ENCODE measurements at regions not wholly inside any gene's neighbourhood (a gene's known extent, or its start where the extent isn't known, plus 50 kb on each side); places are given as distances from the start of the nearest gene placed in this dataset.

DNA sequence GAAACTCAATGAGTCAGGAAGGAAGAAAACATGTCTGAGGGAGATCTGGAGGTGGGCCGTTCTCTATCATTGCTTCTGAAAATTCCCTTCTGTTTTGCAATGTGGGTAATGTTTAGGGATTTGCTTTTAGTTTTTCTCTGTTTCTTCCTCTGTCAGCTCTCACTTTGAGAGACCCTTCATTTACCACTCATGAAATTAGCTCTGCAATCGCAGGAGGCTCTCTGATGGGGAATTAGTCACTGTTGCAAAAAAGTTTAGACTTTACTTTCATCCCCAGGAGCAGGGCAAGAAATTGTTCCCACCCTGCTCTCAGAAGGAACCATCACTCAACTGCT, 80.0 kb upstream of the MAP4K3 start:
- Histone ChIP-seq H3K9me3 (ENCODE audit: control insufficient read depth in 4 of 4, low read length in 3 of 4) (peaks cover 0 to 5% (median 4%) of the 10 kb centered on the region in 4 donors), H3K4me3 (ENCODE audit: low read depth in 1 of 3, low read length in 3 of 3) (no peak overlapping the region), H3K36me3 (ENCODE audit: control insufficient read depth in 4 of 4, insufficient read depth in 3 of 4, low read depth in 1 of 4, low read length in 3 of 4) (peaks cover 0 to 2% (median 0%) of the 10 kb centered on the region in 4 donors), H3K4me1 (ENCODE audit: control insufficient read depth in 4 of 4, insufficient read depth in 4 of 4, low read length in 3 of 4) (peaks cover 6 to 46% (median 38%) of the 10 kb centered on the region in 4 donors), H3K27me3 (ENCODE audit: control insufficient read depth in 4 of 4, insufficient read depth in 4 of 4, low read length in 3 of 4) (no peaks in the 10 kb centered on the region), H3K27ac (ENCODE audit: low read depth in 1 of 2, low read length in 2 of 2) (no peak overlapping the region), H3K9ac (ENCODE audit: low read depth in 1 of 2, low read length in 2 of 2) (no peak overlapping the region)
- TF ChIP-seq RXRA (IDR thresholded peaks at IDR 0.05) (no peak), YY1 (IDR thresholded peaks at IDR 0.05) (no peak), JUND (IDR thresholded peaks at IDR 0.05) (no peak), NR2F2 (IDR thresholded peaks at IDR 0.05) (no peak), RAD21 (IDR thresholded peaks at IDR 0.05) (no peak), FOXA1 (IDR thresholded peaks at IDR 0.05) (no peak), FOXA2 (IDR thresholded peaks at IDR 0.05) (no peak), TAF1 (conservative IDR thresholded peaks at IDR 0.05) (no peak), HNF4G (IDR thresholded peaks at IDR 0.05) (no peak), SP1 (IDR thresholded peaks at IDR 0.05) (no peak), GABPA (IDR thresholded peaks at IDR 0.05 in 1 of 2, conservative IDR thresholded peaks at IDR 0.05 in 1 of 2) (no peak), HNF4A (conservative IDR thresholded peaks at IDR 0.05) (no peak), EGR1 (IDR thresholded peaks at IDR 0.05; ENCODE audit: low read depth in 2 of 2) (no peak)
- TF ChIP-seq, protein P1, sequence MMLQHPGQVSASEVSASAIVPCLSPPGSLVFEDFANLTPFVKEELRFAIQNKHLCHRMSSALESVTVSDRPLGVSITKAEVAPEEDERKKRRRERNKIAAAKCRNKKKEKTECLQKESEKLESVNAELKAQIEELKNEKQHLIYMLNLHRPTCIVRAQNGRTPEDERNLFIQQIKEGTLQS (IDR thresholded peaks at IDR 0.05), result no peak
- TF ChIP-seq, protein P2, sequence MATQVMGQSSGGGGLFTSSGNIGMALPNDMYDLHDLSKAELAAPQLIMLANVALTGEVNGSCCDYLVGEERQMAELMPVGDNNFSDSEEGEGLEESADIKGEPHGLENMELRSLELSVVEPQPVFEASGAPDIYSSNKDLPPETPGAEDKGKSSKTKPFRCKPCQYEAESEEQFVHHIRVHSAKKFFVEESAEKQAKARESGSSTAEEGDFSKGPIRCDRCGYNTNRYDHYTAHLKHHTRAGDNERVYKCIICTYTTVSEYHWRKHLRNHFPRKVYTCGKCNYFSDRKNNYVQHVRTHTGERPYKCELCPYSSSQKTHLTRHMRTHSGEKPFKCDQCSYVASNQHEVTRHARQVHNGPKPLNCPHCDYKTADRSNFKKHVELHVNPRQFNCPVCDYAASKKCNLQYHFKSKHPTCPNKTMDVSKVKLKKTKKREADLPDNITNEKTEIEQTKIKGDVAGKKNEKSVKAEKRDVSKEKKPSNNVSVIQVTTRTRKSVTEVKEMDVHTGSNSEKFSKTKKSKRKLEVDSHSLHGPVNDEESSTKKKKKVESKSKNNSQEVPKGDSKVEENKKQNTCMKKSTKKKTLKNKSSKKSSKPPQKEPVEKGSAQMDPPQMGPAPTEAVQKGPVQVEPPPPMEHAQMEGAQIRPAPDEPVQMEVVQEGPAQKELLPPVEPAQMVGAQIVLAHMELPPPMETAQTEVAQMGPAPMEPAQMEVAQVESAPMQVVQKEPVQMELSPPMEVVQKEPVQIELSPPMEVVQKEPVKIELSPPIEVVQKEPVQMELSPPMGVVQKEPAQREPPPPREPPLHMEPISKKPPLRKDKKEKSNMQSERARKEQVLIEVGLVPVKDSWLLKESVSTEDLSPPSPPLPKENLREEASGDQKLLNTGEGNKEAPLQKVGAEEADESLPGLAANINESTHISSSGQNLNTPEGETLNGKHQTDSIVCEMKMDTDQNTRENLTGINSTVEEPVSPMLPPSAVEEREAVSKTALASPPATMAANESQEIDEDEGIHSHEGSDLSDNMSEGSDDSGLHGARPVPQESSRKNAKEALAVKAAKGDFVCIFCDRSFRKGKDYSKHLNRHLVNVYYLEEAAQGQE (IDR thresholded peaks at IDR 0.05), result no peak
- TF ChIP-seq, protein P3, sequence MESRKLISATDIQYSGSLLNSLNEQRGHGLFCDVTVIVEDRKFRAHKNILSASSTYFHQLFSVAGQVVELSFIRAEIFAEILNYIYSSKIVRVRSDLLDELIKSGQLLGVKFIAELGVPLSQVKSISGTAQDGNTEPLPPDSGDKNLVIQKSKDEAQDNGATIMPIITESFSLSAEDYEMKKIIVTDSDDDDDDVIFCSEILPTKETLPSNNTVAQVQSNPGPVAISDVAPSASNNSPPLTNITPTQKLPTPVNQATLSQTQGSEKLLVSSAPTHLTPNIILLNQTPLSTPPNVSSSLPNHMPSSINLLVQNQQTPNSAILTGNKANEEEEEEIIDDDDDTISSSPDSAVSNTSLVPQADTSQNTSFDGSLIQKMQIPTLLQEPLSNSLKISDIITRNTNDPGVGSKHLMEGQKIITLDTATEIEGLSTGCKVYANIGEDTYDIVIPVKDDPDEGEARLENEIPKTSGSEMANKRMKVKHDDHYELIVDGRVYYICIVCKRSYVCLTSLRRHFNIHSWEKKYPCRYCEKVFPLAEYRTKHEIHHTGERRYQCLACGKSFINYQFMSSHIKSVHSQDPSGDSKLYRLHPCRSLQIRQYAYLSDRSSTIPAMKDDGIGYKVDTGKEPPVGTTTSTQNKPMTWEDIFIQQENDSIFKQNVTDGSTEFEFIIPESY (IDR thresholded peaks at IDR 0.05), result no peak
- TF ChIP-seq, protein P4, sequence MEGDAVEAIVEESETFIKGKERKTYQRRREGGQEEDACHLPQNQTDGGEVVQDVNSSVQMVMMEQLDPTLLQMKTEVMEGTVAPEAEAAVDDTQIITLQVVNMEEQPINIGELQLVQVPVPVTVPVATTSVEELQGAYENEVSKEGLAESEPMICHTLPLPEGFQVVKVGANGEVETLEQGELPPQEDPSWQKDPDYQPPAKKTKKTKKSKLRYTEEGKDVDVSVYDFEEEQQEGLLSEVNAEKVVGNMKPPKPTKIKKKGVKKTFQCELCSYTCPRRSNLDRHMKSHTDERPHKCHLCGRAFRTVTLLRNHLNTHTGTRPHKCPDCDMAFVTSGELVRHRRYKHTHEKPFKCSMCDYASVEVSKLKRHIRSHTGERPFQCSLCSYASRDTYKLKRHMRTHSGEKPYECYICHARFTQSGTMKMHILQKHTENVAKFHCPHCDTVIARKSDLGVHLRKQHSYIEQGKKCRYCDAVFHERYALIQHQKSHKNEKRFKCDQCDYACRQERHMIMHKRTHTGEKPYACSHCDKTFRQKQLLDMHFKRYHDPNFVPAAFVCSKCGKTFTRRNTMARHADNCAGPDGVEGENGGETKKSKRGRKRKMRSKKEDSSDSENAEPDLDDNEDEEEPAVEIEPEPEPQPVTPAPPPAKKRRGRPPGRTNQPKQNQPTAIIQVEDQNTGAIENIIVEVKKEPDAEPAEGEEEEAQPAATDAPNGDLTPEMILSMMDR (IDR thresholded peaks at IDR 0.05; ENCODE audit: low read depth, low read length, missing input control), result no peak
- TF ChIP-seq, protein P5, sequence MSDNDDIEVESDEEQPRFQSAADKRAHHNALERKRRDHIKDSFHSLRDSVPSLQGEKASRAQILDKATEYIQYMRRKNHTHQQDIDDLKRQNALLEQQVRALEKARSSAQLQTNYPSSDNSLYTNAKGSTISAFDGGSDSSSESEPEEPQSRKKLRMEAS (IDR thresholded peaks at IDR 0.05), result no peak
- DNase-seq (ENCODE audit: low spot score), result no peak
- 76% methylated on average over 2 of the region's 2 CpGs for WGBS
